K562 (cell line): ENCODE measurements at regions not wholly inside any gene's neighbourhood (a gene's known extent, or its start where the extent isn't known, plus 50 kb on each side); places are given as distances from the start of the nearest gene placed in this dataset.

ENCODE experiments used
- ATAC-seq: fragments of 200-7000 bp; cut with Tn5 transposase; 3 replicates; pipeline ENCODE4 v1.9.1; 2020; ENCODE audit warnings: moderate library complexity
- BruUV-seq: library from RNA; stranded (reverse); fragments of 400-500 nt; replicated peaks from 2 replicates; lab custom pipeline; 2021; lab: Mats Ljungman, UMichigan
- CTCF ChIA-PET: fragments of 300-600 bp; formaldehyde crosslinking; extraction: SDS; loops from one replicate; lab custom pipeline; 2021; ENCODE audit warnings: low intra/inter-chr PET ratio; lab: Yijun Ruan, JAX
- POLR2A ChIA-PET: fragments of 300-600, 350-650 bp; sonication (Branson Sonifier 250); formaldehyde crosslinking; extraction: SDS; loops from one replicate; lab custom pipeline; 2021; ENCODE audit warnings: antibody characterized with exemption, inconsistent platforms; lab: Yijun Ruan, JAX
- DNase-seq, 4 experiments: peaks; one replicate each; pipeline versions ENCODE4 v3.0.0 to v3.0.0-alpha.2; 2011 to 2018; ENCODE audit warnings: low spot score in 3 of 4, mixed read lengths in 3 of 4; ENCODE audit errors: extremely low read depth in 1 of 4
- FAIRE-seq: peaks from 2 replicates; lab custom pipeline; 2011; peaks lifted over from hg19 to GRCh38; lab: Jason Lieb, UNC
- H2AFZ ChIP-seq: 2 replicates; pipeline ENCODE4 v1.6.0; 2011; ENCODE audit warnings: low read depth, low read length, control low read depth, inconsistent platforms
- H3K27ac ChIP-seq: fragments of 200-600 bp; 3 replicates; pipeline ENCODE4 v1.8.0; 2011; ENCODE audit warnings: low read depth, mild to moderate bottlenecking, control low read depth, inconsistent platforms, low read length, moderate library complexity, mixed read lengths; ENCODE audit errors: extremely low read depth
- H3K27me3 ChIP-seq, 2 experiments: fragments of 300-600 bp in 1 of 2; 2 replicates in 1 of 2; 3 replicates in 1 of 2; pipeline versions ENCODE4 v1.6.0 to v1.8.0; 2011; ENCODE audit warnings: inconsistent platforms in 2 of 2, low read length in 2 of 2, mild to moderate bottlenecking in 1 of 2, mixed read lengths in 1 of 2, moderate library complexity in 1 of 2; ENCODE audit not compliant: control insufficient read depth in 2 of 2, insufficient read depth in 2 of 2
- H3K36me3 ChIP-seq: fragments of 300-600 bp; 3 replicates; pipeline ENCODE4 v1.8.0; 2011; ENCODE audit warnings: mild to moderate bottlenecking, low read length, inconsistent platforms; ENCODE audit not compliant: control insufficient read depth, insufficient read depth
- H3K4me1 ChIP-seq, 2 experiments: fragments of 200-600 bp in 1 of 2; replicated peaks in 1 of 2; 2 replicates in 1 of 2; 3 replicates in 1 of 2; pipeline versions ENCODE4 v1.5.1 to v1.8.0; 2011; ENCODE audit warnings: inconsistent platforms in 2 of 2, low read length in 2 of 2, mild to moderate bottlenecking in 1 of 2, mixed read lengths in 1 of 2, moderate library complexity in 1 of 2; ENCODE audit not compliant: control insufficient read depth in 2 of 2, insufficient read depth in 2 of 2
- H3K4me2 ChIP-seq: 2 replicates; pipeline ENCODE4 v1.6.1; 2011; ENCODE audit warnings: low read length, control low read depth, inconsistent platforms, mixed read lengths; ENCODE audit not compliant: insufficient read depth
- H3K4me3 ChIP-seq: fragments of 200-600 bp; sonication (generic), shearing (Covaris generic); 2 replicates; pipeline ENCODE4 v1.5.1; 2016; ENCODE audit warnings: control low read depth, inconsistent platforms
- H3K79me2 ChIP-seq: fragments of 200-600 bp; 3 replicates; pipeline ENCODE4 v1.8.0; 2011; ENCODE audit warnings: low read length, inconsistent platforms; ENCODE audit not compliant: control insufficient read depth, insufficient read depth
- H3K9ac ChIP-seq, 2 experiments: 2 replicates each; pipeline versions ENCODE4 v1.6.0 to v1.6.1; 2011; ENCODE audit warnings: low read depth in 2 of 2, low read length in 2 of 2, control low read depth in 1 of 2, inconsistent platforms in 1 of 2, mild to moderate bottlenecking in 1 of 2, mixed read lengths in 1 of 2; ENCODE audit not compliant: insufficient read depth in 1 of 2
- H3K9me1 ChIP-seq: one replicate; pipeline ENCODE4 v1.6.0; 2011; ENCODE audit warnings: inconsistent platforms, mild to moderate bottlenecking, low read length, moderate library complexity; ENCODE audit not compliant: control insufficient read depth, insufficient read depth
- H3K9me3 ChIP-seq: replicated peaks from 2 replicates; pipeline ENCODE4 v1.5.1; 2011; ENCODE audit warnings: low read depth, low read length, inconsistent platforms; ENCODE audit not compliant: control insufficient read depth, insufficient read depth
- H4K20me1 ChIP-seq: replicated peaks from 2 replicates; pipeline ENCODE4 v1.6.1; 2011; ENCODE audit warnings: low read length, inconsistent platforms, mixed read lengths; ENCODE audit not compliant: control insufficient read depth, insufficient read depth
- ARNT ChIP-seq, 2 experiments: fragments of 450-650 bp; IDR thresholded peaks; 2 replicates each; pipeline ENCODE4 v1.6.1; 2016; ENCODE audit warnings: mild to moderate bottlenecking in 1 of 2
- DPF2 ChIP-seq: fragments of 450-650 bp; IDR thresholded peaks from 2 replicates; pipeline ENCODE4 v1.6.1; 2016
- FOSL1 ChIP-seq: fragments of 200-800 bp; sonication (Bioruptor generic); conservative IDR thresholded peaks from 2 replicates; pipeline ENCODE4 v1.6.1; 2016; ENCODE audit warnings: missing genetic modification characterization, missing compliant biosample characterization
- GABPA ChIP-seq: fragments of 200-800 bp; sonication (Bioruptor generic); conservative IDR thresholded peaks from 2 replicates; pipeline ENCODE4 v1.6.1; 2016; ENCODE audit warnings: low read depth, missing genetic modification characterization, missing compliant biosample characterization
- GABPB1 ChIP-seq: sonication (generic); formaldehyde crosslinking; IDR thresholded peaks from 2 replicates; pipeline ENCODE4 v1.8.0; 2022; ENCODE audit warnings: mild to moderate bottlenecking, missing genetic modification reagents
- GTF2A2 ChIP-seq: IDR thresholded peaks from 2 replicates; pipeline ENCODE4 v1.6.1; 2016; ENCODE audit warnings: mild to moderate bottlenecking, missing genetic modification characterization, missing compliant biosample characterization
- SIRT6 ChIP-seq: IDR thresholded peaks from one replicate; pipeline ENCODE4 v1.6.1; 2012; ENCODE audit warnings: low read depth, mild to moderate bottlenecking, control low read depth, inconsistent platforms, low read length, moderate library complexity
- ZNF408 ChIP-seq: fragments of 250-450 bp; sonication (Bioruptor Pico); IDR thresholded peaks from 2 replicates; pipeline ENCODE4 v1.4.0; 2020; ENCODE audit warnings: low read depth, mild to moderate bottlenecking, moderate library complexity
- ZNF589 ChIP-seq: fragments of 200-800 bp; sonication (Bioruptor generic); IDR thresholded peaks from 2 replicates; pipeline ENCODE4 v1.6.1; 2016; ENCODE audit warnings: low read depth, missing genetic modification characterization, missing compliant biosample characterization
- WGBS: fragments of 100-300 bp; shearing (Covaris generic); methylation state at CpG from one replicate; pipeline ENCODE4 v1.1.6; 2016; ENCODE audit warnings: low coverage, mixed read lengths; ENCODE audit not compliant: insufficient coverage; ENCODE audit errors: missing lambda C conversion rate; 5-methylcytosine and 5-hydroxymethylcytosine counted together
- in situ Hi-C: fragments of 300-500 bp; cut with MboI; formaldehyde crosslinking; loops from 4 replicates; pipeline ENCODE4 v1.15.0; 2018; ENCODE audit warnings: inconsistent platforms, mixed read lengths
- intact Hi-C: fragments of 100-400 bp; cut with micrococcal nuclease; formaldehyde crosslinking; loops from 2 replicates; pipeline ENCODE4 v1.14.2; 2022

DNA sequence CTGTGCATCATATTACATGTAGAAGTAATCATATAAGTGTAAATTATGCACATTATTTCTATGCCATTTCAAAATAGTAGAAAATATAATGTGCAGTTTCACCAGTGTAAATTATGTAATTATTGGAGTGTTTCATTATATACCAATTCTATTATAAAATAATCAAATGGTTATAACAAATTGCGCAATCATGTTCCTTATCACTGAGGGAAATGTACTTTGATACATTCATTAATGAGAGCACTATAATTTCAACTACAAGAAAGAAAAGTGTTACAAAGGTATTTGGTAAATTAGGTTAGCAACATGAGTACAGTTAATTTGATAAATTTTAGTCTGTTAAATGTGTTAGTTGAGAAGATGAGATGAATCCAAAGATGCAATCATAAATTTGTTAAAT is 421.5 kb upstream of the CDH10 start (continued):
- no peak for TF ChIP-seq GABPA
- TF ChIP-seq, all 486 proteins: peak for 3

DNA sequence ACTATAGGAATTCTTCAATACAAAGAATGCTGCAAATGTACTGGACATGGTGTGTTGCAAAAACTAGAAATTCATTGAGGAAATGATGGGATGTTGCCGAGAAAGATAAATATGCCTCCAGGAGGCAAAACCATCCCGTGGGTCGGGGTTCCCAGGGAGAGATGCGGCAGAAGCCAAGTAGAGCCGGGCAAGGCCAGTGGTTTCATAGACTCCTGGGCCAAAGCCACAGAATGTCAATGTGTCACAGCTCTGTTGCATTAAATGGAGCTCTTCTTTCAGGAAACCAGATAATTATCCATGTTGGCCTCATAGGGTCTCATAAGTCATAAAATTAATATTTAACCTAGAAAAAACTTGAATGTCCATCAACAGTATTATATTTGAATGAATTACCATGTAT is 419.5 kb upstream of the CDH10 start:
- BruUV-seq = no TSS peak
- H3K9me1 ChIP-seq = no peaks in the 10 kb centered on the region
- intact Hi-C loops = no loop called here
- H3K27ac ChIP-seq = no peak overlapping the region
- H3K4me3 ChIP-seq = no peak overlapping the region
- no peak for ATAC-seq
- TF ChIP-seq DPF2 (no peak), ARNT (IDR thresholded peaks at IDR 0.05) (no peak), ZNF408 (no peak), ZNF589 (no peak), GTF2A2 (tag) (no peak), SIRT6 (no peak), GABPB1 (no peak), FOSL1 (tag) (no peak)
- TF ChIP-seq, all 486 proteins: peak for 0
- Histone ChIP-seq H2AFZ (no peak overlapping the region), H3K4me1 (no peaks in the 10 kb centered on the region), H3K79me2 (no peaks in the 10 kb centered on the region), H4K20me1 (no peaks in the 10 kb centered on the region), H3K9ac (no peak overlapping the region), H3K36me3 (no peaks in the 10 kb centered on the region), H3K27me3 (no peaks in the 10 kb centered on the region), H3K9me3 (no peaks in the 10 kb centered on the region), H3K4me2 (no peak overlapping the region)
- in situ Hi-C loops = no loop called here
- FAIRE-seq (no peak), DNase-seq (no peak)
- CTCF ChIA-PET = no interaction called here
- WGBS = 0% methylated on average over 5 of the region's 5 CpGs
- POLR2A ChIA-PET = no interaction called here
